ENCODE measurements at regions not wholly inside any gene's neighbourhood (a gene's known extent, or its start where the extent isn't known, plus 50 kb on each side); places are given as distances from the start of the nearest gene placed in this dataset.

DNA sequence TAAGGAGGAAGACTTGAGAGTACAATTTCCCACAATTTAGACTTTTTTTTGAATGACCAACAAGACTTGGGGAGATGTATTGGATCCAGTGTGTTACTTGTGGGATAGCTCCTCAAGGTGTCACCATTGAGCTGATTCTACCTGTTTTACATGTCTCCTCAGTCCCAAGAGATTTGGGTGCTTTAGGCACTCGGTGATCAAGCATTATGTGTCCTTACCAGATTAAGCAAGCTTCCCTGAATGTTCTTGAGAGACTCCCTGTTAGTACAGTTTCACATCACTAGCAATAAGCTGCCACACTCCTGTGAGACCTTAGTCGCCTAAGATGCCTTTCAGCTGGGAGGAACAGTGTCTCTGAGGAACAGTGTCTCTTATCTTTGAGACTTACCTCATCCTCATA, 384.3 kb upstream of the SYT4 start:
- TF ChIP-seq CTCF (IDR thresholded peaks at IDR 0.05) (no peak), EP300 (IDR thresholded peaks at IDR 0.05) (no peak), POLR2A (IDR thresholded peaks at IDR 0.05) (no peak)
